ENCODE measurements at regions not wholly inside any gene's neighbourhood (a gene's known extent, or its start where the extent isn't known, plus 50 kb on each side); places are given as distances from the start of the nearest gene placed in this dataset.
"Not testable (repeated sequence)": the region's sequence is repeated elsewhere in the genome, so short reads cannot be mapped to it uniquely, and the experiment has no call there.

GRCh38 chr16:60763869-60764268 lies 1272.4 kb downstream of the CDH8 start:
- DNase-seq, result no peak

- no peak for DNase-seq
Observed at GRCh38 chr16:60755907-60756306, 1280.3 kb downstream of the CDH8 start.

GRCh38 chr16:60748366-60748765 lies 1287.9 kb downstream of the CDH8 start:
- DNase-seq, result no peak

GRCh38 chr16:60744198-60744597 lies 1292.0 kb downstream of the CDH8 start:
- no peak for DNase-seq

- no peak for DNase-seq
Observed at GRCh38 chr16:60741810-60742209, 1294.4 kb downstream of the CDH8 start.

GRCh38 chr16:60739737-60740683 lies 1296.2 kb downstream of the CDH8 start:
- no peak for DNase-seq

- no peak for DNase-seq
Observed at GRCh38 chr16:60731329-60732050, 1304.7 kb downstream of the CDH8 start.

- no peak for DNase-seq
Observed at GRCh38 chr16:60729051-60729450, 1307.2 kb downstream of the CDH8 start.

GRCh38 chr16:60727851-60728250 lies 1308.4 kb downstream of the CDH8 start:
- no peak for DNase-seq

GRCh38 chr16:60720060-60720459 lies 1316.2 kb downstream of the CDH8 start:
- DNase-seq, result no peak

GRCh38 chr16:60717808-60718207 lies 1318.4 kb downstream of the CDH8 start:
- DNase-seq, result no peak

GRCh38 chr16:60712144-60712543 lies 1324.1 kb downstream of the CDH8 start:
- DNase-seq, result no peak

GRCh38 chr16:60704726-60705125 lies 1331.5 kb downstream of the CDH8 start:
- no peak for DNase-seq

- DNase-seq, result no peak
Observed at GRCh38 chr16:60703096-60703495, 1333.1 kb downstream of the CDH8 start.

GRCh38 chr16:60686824-60687223 lies 1349.4 kb downstream of the CDH8 start:
- DNase-seq, result no peak

GRCh38 chr16:60684002-60684401 lies 1352.2 kb downstream of the CDH8 start:
- no peak for DNase-seq

- DNase-seq, result no peak
Observed at GRCh38 chr16:60682219-60682618, 1354.0 kb downstream of the CDH8 start.

GRCh38 chr16:60681043-60681442 lies 1355.2 kb downstream of the CDH8 start:
- no peak for DNase-seq

GRCh38 chr16:60675022-60675421 lies 1361.2 kb downstream of the CDH8 start:
- no peak for DNase-seq

GRCh38 chr16:60674241-60674640 lies 1362.0 kb downstream of the CDH8 start:
- DNase-seq, result no peak

GRCh38 chr16:60655514-60656153 lies 1380.6 kb downstream of the CDH8 start:
- no peak for DNase-seq

- DNase-seq, result no peak
Observed at GRCh38 chr16:60651346-60651745, 1384.9 kb downstream of the CDH8 start.

- no peak for DNase-seq
Observed at GRCh38 chr16:60648290-60648689, 1387.9 kb downstream of the CDH8 start.

- DNase-seq, result not testable (repeated sequence)
Observed at GRCh38 chr16:60647388-60647787, 1388.8 kb downstream of the CDH8 start.

Data from SIG-M5 (cell line).